Activated CD8-positive, alpha-beta T cell treated with anti-CD3 and anti-CD28 coated beads, Interleukin-2, amount 10 ng/mL, durations not matched to agents 7 days and 5 days (primary cell): ENCODE measurements at regions not wholly inside any gene's neighbourhood (a gene's known extent, or its start where the extent isn't known, plus 50 kb on each side); places are given as distances from the start of the nearest gene placed in this dataset.

Experiments used
- ATAC-seq: fragments of 150-1000 bp; cut with Tn5 transposase; one replicate; pipeline ENCODE4 v1.10.0; 2021; ENCODE audit warnings: moderate library complexity
- CTCF ChIA-PET: fragments of 350-600 bp; sonication (Branson Sonifier 250); formaldehyde crosslinking; loops from one replicate; lab custom pipeline; 2021; ENCODE audit warnings: antibody characterized with exemption; lab: Charles Lee
- POLR2A ChIA-PET: fragments of 350-600 bp; sonication (Branson Sonifier 250); formaldehyde crosslinking; loops from one replicate; lab custom pipeline; 2021; ENCODE audit warnings: antibody characterized with exemption; lab: Charles Lee
- DNase-seq: peaks from one replicate; pipeline ENCODE4 v3.0.0-alpha.2; 2020
- H3K27ac Mint-ChIP-seq: one replicate; pipeline ENCODE4 v1.8.0; 2021; ENCODE audit warnings: mild to moderate bottlenecking, mixed read lengths
- H3K27me3 Mint-ChIP-seq: one replicate; pipeline ENCODE4 v1.8.0; 2021; ENCODE audit warnings: low read depth, mixed read lengths
- H3K36me3 Mint-ChIP-seq: one replicate; pipeline ENCODE4 v1.8.0; 2021; ENCODE audit warnings: low read depth, mixed read lengths
- H3K4me1 Mint-ChIP-seq: one replicate; pipeline ENCODE4 v1.8.0; 2021; ENCODE audit warnings: low read depth, mixed read lengths
- H3K4me3 Mint-ChIP-seq: one replicate; pipeline ENCODE4 v1.8.0; 2021; ENCODE audit warnings: mild to moderate bottlenecking, mixed read lengths
- H3K9me3 Mint-ChIP-seq: one replicate; pipeline ENCODE4 v1.8.0; 2022; ENCODE audit warnings: mixed read lengths; ENCODE audit not compliant: insufficient read depth

GRCh38 chr14:80404413-80404812 is 193.1 kb upstream of the DIO2 start:
- ATAC-seq (no peak), DNase-seq (no peak)
- no peaks in the 10 kb centered on the region for H3K27me3 Mint-ChIP-seq
- H3K4me1 Mint-ChIP-seq, result no peaks in the 10 kb centered on the region
- ChIA-PET POLR2A (no interaction called here), CTCF (no interaction called here)
- no peak overlapping the region for H3K27ac Mint-ChIP-seq
- no peaks in the 10 kb centered on the region for H3K36me3 Mint-ChIP-seq
- no peaks in the 10 kb centered on the region for H3K9me3 Mint-ChIP-seq
- H3K4me3 Mint-ChIP-seq, result no peak overlapping the region

DNA sequence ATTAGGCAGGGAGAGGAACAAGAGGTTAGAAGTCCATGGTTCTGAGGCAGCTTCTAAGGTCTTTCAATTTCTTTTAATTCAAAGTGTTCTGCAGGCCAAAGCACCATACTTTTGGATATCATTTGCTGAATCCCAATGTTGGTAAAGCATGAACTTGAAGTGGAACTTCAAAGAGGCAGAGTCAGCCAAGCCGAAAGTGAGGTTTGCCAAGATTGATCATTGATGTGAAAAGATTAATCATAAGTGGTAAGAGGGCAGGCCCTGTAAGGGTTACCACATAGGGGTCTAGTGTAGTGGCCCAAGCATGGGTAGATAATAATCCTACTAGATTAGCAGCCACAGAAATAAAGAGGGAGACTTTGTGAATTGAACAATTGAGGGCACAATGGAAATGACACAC is 191.7 kb upstream of the DIO2 start:
- CTCF ChIA-PET, result no interaction called here

GRCh38 chr14:80395031-80395430 is 183.7 kb upstream of the DIO2 start:
- POLR2A ChIA-PET, result no interaction called here
- CTCF ChIA-PET, result no interaction called here
- H3K27me3 Mint-ChIP-seq, result no peaks in the 10 kb centered on the region
- no peaks in the 10 kb centered on the region for H3K4me1 Mint-ChIP-seq
- no peak overlapping the region for H3K27ac Mint-ChIP-seq
- H3K4me3 Mint-ChIP-seq, result no peak overlapping the region
- no peaks in the 10 kb centered on the region for H3K36me3 Mint-ChIP-seq
- H3K9me3 Mint-ChIP-seq, result no peaks in the 10 kb centered on the region
- DNase-seq (no peak), ATAC-seq (no peak)

More for the DNA sequence above, 191.7 kb upstream of the DIO2 start:
- DNase-seq, result no peak
- no peak for ATAC-seq
- H3K4me1 Mint-ChIP-seq, result no peaks in the 10 kb centered on the region
- no peak overlapping the region for H3K27ac Mint-ChIP-seq
- no peaks in the 10 kb centered on the region for H3K36me3 Mint-ChIP-seq
- no peaks in the 10 kb centered on the region for H3K27me3 Mint-ChIP-seq
- H3K9me3 Mint-ChIP-seq, result no peaks in the 10 kb centered on the region
- POLR2A ChIA-PET, result no interaction called here
- H3K4me3 Mint-ChIP-seq, result no peak overlapping the region

- no peak overlapping the region for H3K4me3 Mint-ChIP-seq
- H3K4me1 Mint-ChIP-seq, result no peaks in the 10 kb centered on the region
- H3K36me3 Mint-ChIP-seq, result no peaks in the 10 kb centered on the region
- no peak overlapping the region for H3K27ac Mint-ChIP-seq
- ChIA-PET POLR2A (no interaction called here), CTCF (no interaction called here)
- H3K27me3 Mint-ChIP-seq, result no peaks in the 10 kb centered on the region
- DNase-seq (no peak), ATAC-seq (no peak)
- H3K9me3 Mint-ChIP-seq, result no peaks in the 10 kb centered on the region
Measured at GRCh38 chr14:80393766-80394165, 182.5 kb upstream of the DIO2 start.

DNA sequence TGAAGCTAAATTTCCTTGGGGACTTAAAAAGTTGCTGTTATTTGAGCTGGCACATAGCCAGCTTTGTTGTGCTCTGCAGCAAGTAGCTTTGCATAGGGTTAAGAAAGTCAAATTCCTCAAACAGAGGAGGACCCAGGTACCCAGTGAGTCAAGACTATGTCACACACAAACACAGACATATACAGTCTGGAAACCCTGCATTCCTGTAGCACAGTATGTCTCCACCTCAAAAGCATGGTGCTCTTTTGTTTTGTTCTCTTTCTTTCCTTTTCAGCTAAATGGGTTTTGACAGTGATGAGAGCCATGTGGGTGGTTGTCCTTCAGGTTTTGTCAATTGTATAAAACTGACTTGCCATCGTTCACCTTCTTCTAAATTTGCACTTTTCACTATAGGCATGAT is 179.6 kb upstream of the DIO2 start:
- ChIA-PET POLR2A (no interaction called here), CTCF (no interaction called here)
- Mint-ChIP-seq H3K4me1 (no peaks in the 10 kb centered on the region), H3K27me3 (no peaks in the 10 kb centered on the region), H3K4me3 (no peak overlapping the region), H3K27ac (no peak overlapping the region), H3K36me3 (no peaks in the 10 kb centered on the region), H3K9me3 (no peaks in the 10 kb centered on the region)
- no peak for DNase-seq
- ATAC-seq, result no peak

GRCh38 chr14:80388980-80389711 is 177.8 kb upstream of the DIO2 start:
- POLR2A ChIA-PET, result no interaction called here
- no peaks in the 10 kb centered on the region for H3K4me1 Mint-ChIP-seq
- no peak for ATAC-seq
- no peaks in the 10 kb centered on the region for H3K27me3 Mint-ChIP-seq
- no peak overlapping the region for H3K4me3 Mint-ChIP-seq
- DNase-seq, result no peak
- H3K27ac Mint-ChIP-seq, result no peak overlapping the region
- H3K9me3 Mint-ChIP-seq, result no peaks in the 10 kb centered on the region
- CTCF ChIA-PET, result no interaction called here
- no peaks in the 10 kb centered on the region for H3K36me3 Mint-ChIP-seq

- Mint-ChIP-seq H3K36me3 (no peaks in the 10 kb centered on the region), H3K27me3 (no peaks in the 10 kb centered on the region), H3K9me3 (no peaks in the 10 kb centered on the region), H3K4me3 (no peak overlapping the region), H3K27ac (no peak overlapping the region), H3K4me1 (no peaks in the 10 kb centered on the region)
- ChIA-PET CTCF (no interaction called here), POLR2A (no interaction called here)
- ATAC-seq (no peak), DNase-seq (no peak)
Measured at GRCh38 chr14:80387563-80387981, 176.3 kb upstream of the DIO2 start.

DNA sequence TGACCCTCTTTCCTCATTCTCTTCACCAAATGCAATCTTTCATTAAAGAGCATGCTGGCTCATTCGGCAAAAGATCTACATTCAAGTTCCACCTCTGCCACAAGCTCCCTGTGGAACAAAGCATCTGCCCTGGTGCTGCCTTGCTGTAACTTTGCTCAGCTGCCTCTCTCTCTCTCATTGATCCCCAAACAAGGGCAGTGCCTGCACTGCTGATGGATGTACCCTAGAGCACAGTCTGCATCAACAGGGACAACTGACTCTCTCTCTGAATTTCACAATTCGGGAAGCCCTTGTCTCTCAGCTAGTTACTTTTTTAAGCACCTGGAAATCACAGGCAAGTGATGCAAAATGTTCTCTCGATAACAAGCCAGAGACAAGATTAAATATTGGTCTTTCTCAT is 174.0 kb upstream of the DIO2 start:
- ATAC-seq (no peak), DNase-seq (no peak)
- Mint-ChIP-seq H3K27ac (no peak overlapping the region), H3K4me1 (no peaks in the 10 kb centered on the region), H3K9me3 (no peaks in the 10 kb centered on the region), H3K27me3 (no peaks in the 10 kb centered on the region), H3K36me3 (no peaks in the 10 kb centered on the region), H3K4me3 (no peak overlapping the region)
- CTCF ChIA-PET, result no interaction called here
- POLR2A ChIA-PET, result no interaction called here

DNA sequence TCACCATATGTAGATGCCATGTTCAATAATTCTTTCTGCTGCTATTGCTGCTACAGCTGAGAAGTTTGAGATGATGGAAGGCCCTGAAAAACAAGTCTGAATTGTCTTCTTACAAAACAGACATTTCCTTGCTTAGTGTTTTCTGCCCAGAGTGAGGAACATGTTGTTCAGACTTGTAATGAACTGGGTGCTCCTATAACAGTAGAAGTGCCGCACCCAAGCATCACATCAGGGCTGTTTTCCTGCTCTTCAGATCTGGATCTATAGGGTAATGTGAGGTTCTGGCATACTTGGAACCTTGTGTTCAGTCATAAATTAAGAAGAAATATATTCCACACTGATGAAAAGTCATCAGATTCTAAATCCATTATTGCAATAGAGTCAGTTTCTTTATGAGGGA is 171.9 kb upstream of the DIO2 start:
- Mint-ChIP-seq H3K9me3 (no peaks in the 10 kb centered on the region), H3K36me3 (no peaks in the 10 kb centered on the region), H3K27me3 (no peaks in the 10 kb centered on the region), H3K27ac (no peak overlapping the region), H3K4me3 (no peak overlapping the region), H3K4me1 (no peaks in the 10 kb centered on the region)
- no peak for ATAC-seq
- CTCF ChIA-PET, result no interaction called here
- DNase-seq, result no peak
- POLR2A ChIA-PET, result no interaction called here

DNA sequence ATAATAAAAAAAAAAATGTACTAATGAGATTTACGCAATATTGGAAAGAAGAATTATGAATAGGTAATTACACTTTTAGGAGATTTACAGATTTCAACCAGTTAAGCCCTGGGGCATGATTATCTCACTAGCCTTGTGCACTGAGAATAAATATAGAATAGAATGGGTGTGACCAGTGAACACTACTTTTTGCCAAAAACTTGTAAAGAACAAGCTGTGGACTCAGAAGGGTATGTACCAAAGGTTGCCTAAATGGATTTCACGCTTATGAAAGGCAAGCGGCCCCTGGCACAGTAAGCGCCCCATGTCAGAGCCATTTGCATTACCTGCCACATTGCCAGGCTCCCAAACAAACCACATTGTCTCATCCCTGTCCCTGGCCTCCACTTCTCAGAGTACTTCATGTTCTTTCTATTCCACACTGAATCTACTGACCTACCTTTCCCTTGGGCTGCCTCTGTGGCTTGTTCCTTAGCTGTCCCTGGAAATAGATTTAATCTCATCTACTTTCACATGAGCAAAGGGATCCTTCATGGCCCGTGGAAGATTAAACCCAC is 170.6 kb upstream of the DIO2 start:
- no peak for ATAC-seq
- no peak for DNase-seq
- H3K27me3 Mint-ChIP-seq, result no peaks in the 10 kb centered on the region
- no peak overlapping the region for H3K27ac Mint-ChIP-seq
- H3K4me3 Mint-ChIP-seq, result no peak overlapping the region
- ChIA-PET POLR2A (no interaction called here), CTCF (no interaction called here)
- no peaks in the 10 kb centered on the region for H3K4me1 Mint-ChIP-seq
- no peaks in the 10 kb centered on the region for H3K36me3 Mint-ChIP-seq
- no peaks in the 10 kb centered on the region for H3K9me3 Mint-ChIP-seq

DNA sequence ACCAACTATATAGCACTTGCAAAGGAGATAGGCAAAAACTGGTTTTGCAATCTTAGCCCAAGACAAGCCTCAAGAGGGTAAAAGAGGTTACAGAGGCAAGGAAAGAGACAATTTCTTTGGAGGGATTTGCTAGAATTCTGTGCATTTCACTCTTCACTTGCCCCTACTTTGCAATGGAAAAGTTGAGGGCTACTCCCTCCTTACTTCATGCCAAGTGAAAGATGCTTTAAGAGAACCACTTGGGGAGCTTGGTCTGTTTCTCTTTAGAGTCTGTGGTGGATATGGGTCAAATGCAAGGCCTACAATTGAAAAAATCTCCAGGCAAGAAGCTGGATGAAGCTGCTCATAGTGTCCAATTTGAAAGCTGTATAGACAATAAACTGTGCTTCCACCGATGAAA is 167.7 kb upstream of the DIO2 start:
- no peaks in the 10 kb centered on the region for H3K9me3 Mint-ChIP-seq
- no peak for DNase-seq
- H3K36me3 Mint-ChIP-seq, result no peaks in the 10 kb centered on the region
- H3K27me3 Mint-ChIP-seq, result no peaks in the 10 kb centered on the region
- no peaks in the 10 kb centered on the region for H3K4me1 Mint-ChIP-seq
- ATAC-seq, result no peak
- ChIA-PET POLR2A (no interaction called here), CTCF (no interaction called here)
- no peak overlapping the region for H3K4me3 Mint-ChIP-seq
- H3K27ac Mint-ChIP-seq, result no peak overlapping the region

GRCh38 chr14:80378084-80378690 is 166.9 kb upstream of the DIO2 start:
- no peaks in the 10 kb centered on the region for H3K4me1 Mint-ChIP-seq
- DNase-seq (no peak), ATAC-seq (no peak)
- H3K9me3 Mint-ChIP-seq, result no peaks in the 10 kb centered on the region
- no peaks in the 10 kb centered on the region for H3K27me3 Mint-ChIP-seq
- ChIA-PET POLR2A (no interaction called here), CTCF (no interaction called here)
- no peak overlapping the region for H3K27ac Mint-ChIP-seq
- H3K36me3 Mint-ChIP-seq, result no peaks in the 10 kb centered on the region
- no peak overlapping the region for H3K4me3 Mint-ChIP-seq
